Bronchial epithelial cell (primary cell): ENCODE measurements at regions not wholly inside any gene's neighbourhood (a gene's known extent, or its start where the extent isn't known, plus 50 kb on each side); places are given as distances from the start of the nearest gene placed in this dataset.
A peak's percentile ranks its signal among the peaks of the same experiment; 100 is the strongest.

ENCODE experiments used
- DNase-seq: peaks from one replicate; pipeline ENCODE4 v3.0.0-alpha.2; 2010; ENCODE audit warnings: low read depth
- FAIRE-seq: peaks from 2 replicates; lab custom pipeline; 2011; peaks lifted over from hg19 to GRCh38; lab: Jason Lieb, UNC
- H3K27me3 ChIP-seq: 2 replicates; pipeline ENCODE4 v1.5.1; 2011; ENCODE audit warnings: low read length; ENCODE audit not compliant: control insufficient read depth, insufficient read depth
- H3K36me3 ChIP-seq: 2 replicates; pipeline ENCODE4 v1.5.1; 2011; ENCODE audit warnings: low read length; ENCODE audit not compliant: control insufficient read depth, insufficient read depth
- H3K4me3 ChIP-seq: 2 replicates; pipeline ENCODE4 v1.5.1; 2011; ENCODE audit warnings: mild to moderate bottlenecking, low read depth, low read length, control low read depth
- CTCF ChIP-seq: IDR thresholded peaks from 2 replicates; pipeline ENCODE4 v1.5.1; 2011; ENCODE audit warnings: mild to moderate bottlenecking, moderate library complexity, low read length, control low read depth, inconsistent platforms; ENCODE audit not compliant: insufficient read depth, severe bottlenecking

GRCh38 chr3:103968131-103968530 is 1398.6 kb upstream of the ALCAM start:
- no peak overlapping the region for H3K4me3 ChIP-seq
- no peaks in the 10 kb centered on the region for H3K27me3 ChIP-seq
- no peaks in the 10 kb centered on the region for H3K36me3 ChIP-seq
- FAIRE-seq (no peak), DNase-seq (no peak)
- TF ChIP-seq CTCF, result no peak

GRCh38 chr3:103968751-103969150 is 1398.0 kb upstream of the ALCAM start:
- DNase-seq, result no peak
- Histone ChIP-seq H3K27me3 (no peaks in the 10 kb centered on the region), H3K4me3 (no peak overlapping the region), H3K36me3 (no peaks in the 10 kb centered on the region)
- FAIRE-seq, result no peak
- TF ChIP-seq CTCF, result no peak

- Histone ChIP-seq H3K36me3 (no peaks in the 10 kb centered on the region), H3K27me3 (no peaks in the 10 kb centered on the region), H3K4me3 (no peak overlapping the region)
- DNase-seq, result peak; percentile 16
- no peak for FAIRE-seq
- no peak for TF ChIP-seq CTCF
These were observed 1389.8 kb upstream of the ALCAM start for GRCh38 chr3:103976931-103977339.

GRCh38 chr3:103977417-103977816 is 1389.3 kb upstream of the ALCAM start:
- peak; percentile 7 for DNase-seq
- Histone ChIP-seq H3K36me3 (no peaks in the 10 kb centered on the region), H3K27me3 (no peaks in the 10 kb centered on the region), H3K4me3 (no peak overlapping the region)
- TF ChIP-seq CTCF, result no peak
- no peak for FAIRE-seq

GRCh38 chr3:103991461-103992115 is 1375.1 kb upstream of the ALCAM start:
- DNase-seq (peak; percentile 16), FAIRE-seq (no peak)
- Histone ChIP-seq H3K4me3 (no peak overlapping the region), H3K36me3 (no peaks in the 10 kb centered on the region), H3K27me3 (no peaks in the 10 kb centered on the region)
- peak; percentile 55 for TF ChIP-seq CTCF

- no peaks in the 10 kb centered on the region for H3K27me3 ChIP-seq
- FAIRE-seq, result no peak
- no peak for TF ChIP-seq CTCF
These were observed 1374.2 kb upstream of the ALCAM start for GRCh38 chr3:103992469-103992868.

More at GRCh38 chr3:103992469-103992868, 1374.2 kb upstream of the ALCAM start:
- Histone ChIP-seq H3K36me3 (no peaks in the 10 kb centered on the region), H3K4me3 (no peak overlapping the region)
- DNase-seq, result no peak
